SU-DHL-6 (cell line): ENCODE measurements at regions not wholly inside any gene's neighbourhood (a gene's known extent, or its start where the extent isn't known, plus 50 kb on each side); places are given as distances from the start of the nearest gene placed in this dataset.

Source experiments
- EZH2phosphoT487 ChIP-seq: fragments of 200-600 bp; sonication (generic), shearing (Covaris generic); conservative IDR thresholded peaks from 2 replicates; pipeline ENCODE4 v1.6.1; 2018; ENCODE audit warnings: mild to moderate bottlenecking, antibody characterized with exemption, low read length, moderate library complexity, mixed read lengths
- TF ChIP-seq, protein P1 (sequence below): fragments of 200-600 bp; sonication (generic); IDR thresholded peaks from one replicate; pipeline ENCODE4 v1.5.1; 2017; ENCODE audit warnings: antibody characterized with exemption, mild to moderate bottlenecking, low read length, moderate library complexity; ENCODE audit not compliant: insufficient read depth, poor library complexity, severe bottlenecking

DNA sequence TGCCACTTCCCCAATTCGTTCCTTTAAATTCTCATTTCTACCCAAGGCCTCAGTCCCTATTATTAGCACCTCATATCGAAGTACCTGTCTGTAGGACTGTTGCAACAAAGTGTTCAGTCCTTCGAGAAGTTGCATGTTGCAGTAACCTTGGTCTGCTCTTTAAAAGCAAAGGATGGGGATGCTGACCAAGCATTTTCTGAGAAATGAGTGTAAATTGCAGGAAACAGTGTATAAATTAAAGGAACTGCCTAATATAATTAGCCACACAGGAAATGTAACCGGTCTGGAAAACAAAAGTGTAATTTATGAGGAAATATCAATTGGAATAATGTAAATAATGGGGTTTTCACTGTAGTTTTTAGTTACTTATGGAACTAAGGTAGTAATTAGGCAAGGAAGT, 261.9 kb upstream of the ARID1B start:
- TF ChIP-seq, protein P1, sequence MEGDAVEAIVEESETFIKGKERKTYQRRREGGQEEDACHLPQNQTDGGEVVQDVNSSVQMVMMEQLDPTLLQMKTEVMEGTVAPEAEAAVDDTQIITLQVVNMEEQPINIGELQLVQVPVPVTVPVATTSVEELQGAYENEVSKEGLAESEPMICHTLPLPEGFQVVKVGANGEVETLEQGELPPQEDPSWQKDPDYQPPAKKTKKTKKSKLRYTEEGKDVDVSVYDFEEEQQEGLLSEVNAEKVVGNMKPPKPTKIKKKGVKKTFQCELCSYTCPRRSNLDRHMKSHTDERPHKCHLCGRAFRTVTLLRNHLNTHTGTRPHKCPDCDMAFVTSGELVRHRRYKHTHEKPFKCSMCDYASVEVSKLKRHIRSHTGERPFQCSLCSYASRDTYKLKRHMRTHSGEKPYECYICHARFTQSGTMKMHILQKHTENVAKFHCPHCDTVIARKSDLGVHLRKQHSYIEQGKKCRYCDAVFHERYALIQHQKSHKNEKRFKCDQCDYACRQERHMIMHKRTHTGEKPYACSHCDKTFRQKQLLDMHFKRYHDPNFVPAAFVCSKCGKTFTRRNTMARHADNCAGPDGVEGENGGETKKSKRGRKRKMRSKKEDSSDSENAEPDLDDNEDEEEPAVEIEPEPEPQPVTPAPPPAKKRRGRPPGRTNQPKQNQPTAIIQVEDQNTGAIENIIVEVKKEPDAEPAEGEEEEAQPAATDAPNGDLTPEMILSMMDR: no peak
- TF ChIP-seq EZH2phosphoT487: no peak
